Stimulated activated CD8-positive, alpha-beta memory T cell treated with anti-CD3 and anti-CD28 coated beads, Interleukin-7, amount 100 ng/mL, for 1 hour (primary cell): ENCODE measurements at regions not wholly inside any gene's neighbourhood (a gene's known extent, or its start where the extent isn't known, plus 50 kb on each side); places are given as distances from the start of the nearest gene placed in this dataset.

ENCODE experiments used
- DNase-seq, 2 donors: peaks; one replicate each; pipeline ENCODE4 v3.0.0-alpha.2; 2020; ENCODE audit warnings: low read depth in 2 of 2

DNA sequence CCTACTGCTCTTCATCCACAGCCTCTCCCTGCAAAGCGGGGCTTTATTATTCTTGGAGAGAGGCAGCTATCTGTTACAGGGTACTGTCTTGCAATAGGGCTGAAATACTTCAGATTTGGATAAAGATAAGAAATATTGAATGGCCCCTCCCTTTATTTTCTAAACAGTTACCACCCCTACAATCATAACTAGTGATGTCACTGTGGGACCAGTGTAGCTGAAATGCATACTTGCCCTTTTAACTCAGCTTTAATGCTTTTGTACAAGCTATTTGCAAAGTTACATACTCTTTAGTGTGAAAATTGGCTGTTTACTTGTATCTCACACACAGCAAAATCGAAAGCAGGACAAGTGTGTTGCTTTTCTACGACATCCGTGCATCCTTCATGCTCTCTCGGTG, 261.7 kb upstream of the GATB start:
- DNase-seq, result no peak

- no peak for DNase-seq
Measured at GRCh38 chr4:152021788-152022438, 261.1 kb upstream of the GATB start.

GRCh38 chr4:152020073-152020472, 259.3 kb upstream of the GATB start:
- no peak for DNase-seq

- no peak for DNase-seq
Measured at GRCh38 chr4:152016303-152016620, 255.5 kb upstream of the GATB start.

- no peak for DNase-seq
Measured at GRCh38 chr4:152015597-152016302, 254.9 kb upstream of the GATB start.

DNA sequence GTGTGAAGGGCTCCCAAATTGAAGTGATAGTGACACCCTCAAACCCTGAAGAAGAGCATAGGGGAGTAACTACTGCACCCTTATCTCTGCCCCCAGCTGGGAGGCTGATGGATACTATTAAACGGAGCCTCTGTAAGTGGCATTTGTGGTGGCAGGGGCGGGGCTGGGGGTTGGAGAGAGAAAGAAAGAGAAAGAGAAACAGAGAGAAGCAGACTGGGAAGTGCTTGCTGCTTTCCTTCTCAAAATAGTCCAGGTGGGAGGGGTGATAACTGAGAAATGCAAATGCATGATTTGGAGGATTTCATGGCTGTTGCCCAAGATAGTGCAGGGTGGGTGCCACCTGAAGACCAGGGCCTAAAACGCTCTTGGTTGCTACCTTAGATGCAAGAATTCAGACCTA, 253.5 kb upstream of the GATB start:
- DNase-seq, result no peak

GRCh38 chr4:152011469-152011868, 250.7 kb upstream of the GATB start:
- no peak for DNase-seq

- DNase-seq, result no peak
Measured at GRCh38 chr4:152010710-152011079, 249.9 kb upstream of the GATB start.

GRCh38 chr4:152009983-152010709, 249.3 kb upstream of the GATB start:
- DNase-seq, result no peak

DNA sequence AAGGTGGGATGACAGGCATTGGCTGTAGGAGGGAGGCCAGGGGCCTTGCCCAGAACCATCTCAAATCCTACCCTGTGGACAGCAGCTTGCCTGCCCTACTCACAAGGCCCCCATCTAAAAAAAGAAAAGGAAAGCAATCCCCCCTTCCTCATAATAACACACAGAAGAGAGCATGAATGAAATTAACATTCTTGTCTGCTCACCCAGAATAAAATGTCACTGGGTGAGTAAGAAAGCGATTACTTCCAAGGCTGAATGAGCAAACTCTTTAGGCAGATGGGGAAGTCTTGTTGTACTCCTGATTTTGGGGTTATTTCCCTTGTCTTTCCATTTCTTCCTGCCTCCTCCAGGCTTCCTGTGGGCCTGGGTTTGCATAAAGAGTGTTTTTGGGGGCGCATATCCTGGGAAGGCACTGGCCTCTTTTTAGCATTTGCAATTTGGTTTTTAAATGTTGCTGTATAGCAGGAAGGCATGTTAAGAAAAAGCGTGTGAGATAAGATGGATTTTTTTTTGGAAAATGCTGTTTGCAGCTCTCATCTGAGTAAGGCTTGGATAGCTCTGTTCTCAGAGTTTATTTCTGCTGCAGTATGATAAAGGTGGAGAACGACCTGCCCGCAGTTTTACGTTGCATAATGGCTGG, 248.3 kb upstream of the GATB start:
- DNase-seq, result no peak

GRCh38 chr4:152007111-152007510, 246.3 kb upstream of the GATB start:
- no peak for DNase-seq

GRCh38 chr4:152004801-152005200, 244.0 kb upstream of the GATB start:
- no peak for DNase-seq

- no peak for DNase-seq
Measured at GRCh38 chr4:152000518-152000917, 239.7 kb upstream of the GATB start.

DNA sequence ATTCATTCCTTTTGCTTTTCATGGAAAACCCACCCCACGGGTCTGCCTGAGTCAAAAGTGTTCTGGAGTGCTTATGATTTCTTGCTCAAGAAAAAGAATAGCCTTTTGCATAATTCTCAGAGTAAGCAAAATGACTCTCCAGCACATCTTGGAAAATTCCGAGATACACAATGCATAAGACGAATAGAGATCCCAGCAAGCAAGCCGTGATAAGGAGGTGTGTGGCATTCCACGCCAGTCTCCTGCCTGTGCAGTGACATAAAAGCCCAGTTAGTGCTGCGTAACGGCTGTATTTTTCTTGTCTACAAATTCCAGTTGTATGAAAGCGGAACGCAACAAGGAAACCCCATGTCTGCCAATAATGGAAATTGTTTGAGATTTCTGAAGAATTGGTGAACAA, 237.9 kb upstream of the GATB start:
- no peak for DNase-seq

DNA sequence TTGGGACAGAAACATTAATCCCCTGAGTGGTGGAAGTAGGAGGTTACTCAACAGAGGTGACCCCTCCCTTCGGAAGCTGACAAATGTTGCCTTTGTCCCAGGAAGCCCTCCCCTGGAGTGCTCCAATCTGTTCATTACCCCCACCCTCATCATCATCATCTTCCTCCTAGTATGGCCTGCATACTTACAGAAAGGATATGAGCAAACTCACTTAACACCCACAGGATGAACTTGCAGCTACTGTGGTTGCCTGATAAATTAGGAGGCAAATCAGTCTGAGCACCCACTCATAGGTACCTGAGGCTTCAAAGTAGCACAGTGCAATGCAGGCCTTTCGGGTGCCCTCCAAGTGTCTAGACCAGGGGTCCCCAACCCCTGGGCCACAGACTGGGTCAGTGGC, 236.7 kb upstream of the GATB start:
- DNase-seq, result no peak

DNA sequence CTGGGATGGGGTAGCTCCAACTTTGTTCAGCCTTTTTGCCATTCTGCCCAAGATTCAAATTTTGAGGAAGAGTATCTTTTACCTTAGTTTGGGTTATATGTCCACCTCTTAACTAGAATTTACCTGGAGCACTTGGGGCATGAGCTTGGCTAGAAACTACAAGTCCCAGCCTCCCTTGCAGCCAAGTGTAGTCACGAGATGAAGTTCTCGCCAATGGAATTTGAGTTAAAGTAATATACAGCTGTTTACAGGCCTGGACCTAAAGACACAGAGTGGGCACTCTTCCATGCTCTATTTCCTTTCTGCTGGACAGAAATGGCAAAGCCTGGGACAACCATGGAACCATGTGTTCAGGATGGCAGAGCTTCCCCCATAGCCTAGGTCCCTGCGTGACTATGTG, 233.6 kb upstream of the GATB start:
- no peak for DNase-seq

DNA sequence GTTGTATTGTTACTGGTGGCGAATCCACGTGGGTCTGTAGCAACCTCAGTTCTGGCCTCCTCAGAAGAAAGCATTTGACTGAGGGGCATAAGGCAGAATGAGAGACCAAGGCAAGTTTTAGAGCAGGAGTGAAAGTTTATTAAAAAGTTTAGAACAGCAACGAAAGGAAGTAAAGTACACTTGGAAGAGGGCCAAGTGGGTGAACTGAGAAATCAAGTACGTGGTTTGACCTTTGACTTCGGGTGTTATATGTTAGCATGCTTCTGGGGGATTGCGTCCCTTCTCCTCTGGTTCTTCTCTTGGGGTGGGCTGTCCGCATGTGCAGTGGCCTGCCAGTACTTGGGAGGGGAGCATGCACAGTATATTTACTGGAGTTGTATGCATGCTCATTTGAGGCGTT, 232.7 kb upstream of the GATB start:
- no peak for DNase-seq

GRCh38 chr4:151992332-151993154, 231.7 kb upstream of the GATB start:
- no peak for DNase-seq

DNA sequence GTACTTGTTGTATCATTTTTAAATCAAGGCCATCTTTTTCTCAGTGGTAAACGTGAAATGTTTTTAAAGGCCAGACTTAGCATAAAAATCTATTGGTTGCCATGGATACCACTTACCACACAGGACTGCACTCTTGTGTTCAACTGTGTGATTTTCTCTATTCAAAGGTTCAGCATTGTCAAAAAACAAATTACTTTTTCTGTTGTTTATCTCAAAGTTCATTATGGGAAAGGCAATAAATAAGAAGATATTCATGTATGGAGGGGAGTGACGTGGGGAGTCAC, 231.0 kb upstream of the GATB start:
- no peak for DNase-seq

GRCh38 chr4:151991001-151991883, 230.4 kb upstream of the GATB start:
- DNase-seq, result no peak

DNA sequence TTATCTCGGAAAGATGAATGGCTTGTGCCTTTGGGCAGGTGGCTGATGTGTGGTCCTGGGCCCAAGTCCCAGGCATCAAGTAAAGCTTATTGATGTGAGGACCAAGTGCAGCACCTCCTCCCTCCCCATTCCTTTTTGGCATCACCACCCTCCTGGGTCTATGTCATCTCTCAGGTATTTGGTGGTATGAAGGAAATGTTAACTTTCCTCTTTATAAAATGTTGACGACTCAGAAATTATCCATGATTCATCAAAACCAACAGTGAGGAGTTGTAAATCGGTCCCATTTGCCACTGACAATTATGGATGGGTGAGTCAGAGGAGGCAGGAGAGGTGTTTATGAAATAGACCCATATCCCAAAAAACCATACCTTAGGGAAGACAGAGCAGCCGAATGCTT, 229.4 kb upstream of the GATB start:
- no peak for DNase-seq
